Erythroblast (primary cell): ENCODE measurements at regions not wholly inside any gene's neighbourhood (a gene's known extent, or its start where the extent isn't known, plus 50 kb on each side); places are given as distances from the start of the nearest gene placed in this dataset.

ENCODE experiments used
- DNase-seq, 2 experiments: peaks; one replicate each; lab custom pipeline; 2025; lab: John Stamatoyannopoulos, UW
- GATA1 ChIP-seq: IDR thresholded peaks from 2 replicates; pipeline ENCODE4 v1.6.1; 2011; ENCODE audit warnings: low read depth, mild to moderate bottlenecking, control low read depth, low read length, moderate library complexity
- POLR2A ChIP-seq: IDR thresholded peaks from 2 replicates; pipeline ENCODE4 v1.6.1; 2011; ENCODE audit warnings: mild to moderate bottlenecking, low read length

DNA sequence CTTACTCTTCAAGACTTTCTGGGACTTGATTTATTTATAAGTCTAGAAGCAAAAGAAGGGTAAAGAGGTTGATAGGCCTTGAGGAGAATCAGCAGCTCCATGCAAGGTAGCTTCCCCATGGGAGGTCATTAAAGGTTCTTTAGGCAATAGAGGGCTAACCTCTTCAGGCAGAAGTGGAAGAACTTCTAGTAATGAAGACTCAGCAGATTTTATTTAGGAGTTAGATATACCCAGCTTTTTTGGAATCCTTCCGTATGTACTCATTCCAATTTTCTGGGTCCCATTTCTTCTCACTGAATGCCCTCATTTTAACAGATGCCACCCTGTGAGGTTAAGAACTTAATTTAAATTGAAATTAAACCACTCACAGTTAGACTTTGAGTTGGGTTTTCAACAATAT, 565.6 kb downstream of the LRFN5 start:
- TF ChIP-seq GATA1 (no peak), POLR2A (no peak)
- DNase-seq, result no peak

DNA sequence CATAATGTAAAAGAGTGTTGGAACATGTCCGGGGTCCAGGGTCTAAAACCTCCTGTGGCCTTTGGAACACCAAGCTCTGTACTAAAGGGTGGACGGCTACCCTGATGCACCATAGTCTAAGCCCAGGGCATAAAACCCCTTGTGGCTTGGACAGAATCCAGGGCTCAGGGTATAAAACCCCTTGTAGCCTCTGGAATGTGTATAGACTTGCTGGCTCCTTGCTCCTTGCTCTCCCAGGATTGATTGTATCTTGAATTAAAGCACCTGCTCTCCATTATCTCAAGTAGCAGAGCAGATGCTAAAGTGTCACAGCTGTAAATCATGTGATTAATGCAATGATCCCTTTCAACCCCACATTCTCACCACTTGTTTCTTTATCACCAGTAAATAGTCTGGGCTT, 556.5 kb downstream of the LRFN5 start:
- TF ChIP-seq POLR2A, result no peak
- TF ChIP-seq GATA1, result no peak
- DNase-seq, result no peak

DNA sequence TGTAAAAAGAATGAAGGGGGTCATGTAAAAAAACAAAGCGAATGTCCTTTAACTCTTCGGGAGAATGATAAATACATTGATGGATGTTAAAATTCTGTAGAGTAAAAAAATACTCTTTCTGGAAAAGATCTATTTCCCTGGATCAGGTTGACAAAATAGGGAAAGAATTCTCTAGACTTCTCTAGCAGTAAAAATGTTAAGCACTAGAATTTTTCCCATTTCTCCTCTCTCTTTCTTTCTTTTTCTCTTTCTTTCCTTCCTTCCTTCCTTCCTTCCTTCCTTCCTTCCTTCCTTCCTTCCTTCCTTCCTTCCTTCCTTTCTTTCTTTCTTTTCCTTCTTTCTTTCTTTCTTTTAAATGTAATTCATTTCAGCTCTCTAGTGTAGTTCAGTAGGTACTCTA, 552.5 kb downstream of the LRFN5 start:
- TF ChIP-seq POLR2A, result no peak
- no peak for TF ChIP-seq GATA1
- no peak for DNase-seq

DNA sequence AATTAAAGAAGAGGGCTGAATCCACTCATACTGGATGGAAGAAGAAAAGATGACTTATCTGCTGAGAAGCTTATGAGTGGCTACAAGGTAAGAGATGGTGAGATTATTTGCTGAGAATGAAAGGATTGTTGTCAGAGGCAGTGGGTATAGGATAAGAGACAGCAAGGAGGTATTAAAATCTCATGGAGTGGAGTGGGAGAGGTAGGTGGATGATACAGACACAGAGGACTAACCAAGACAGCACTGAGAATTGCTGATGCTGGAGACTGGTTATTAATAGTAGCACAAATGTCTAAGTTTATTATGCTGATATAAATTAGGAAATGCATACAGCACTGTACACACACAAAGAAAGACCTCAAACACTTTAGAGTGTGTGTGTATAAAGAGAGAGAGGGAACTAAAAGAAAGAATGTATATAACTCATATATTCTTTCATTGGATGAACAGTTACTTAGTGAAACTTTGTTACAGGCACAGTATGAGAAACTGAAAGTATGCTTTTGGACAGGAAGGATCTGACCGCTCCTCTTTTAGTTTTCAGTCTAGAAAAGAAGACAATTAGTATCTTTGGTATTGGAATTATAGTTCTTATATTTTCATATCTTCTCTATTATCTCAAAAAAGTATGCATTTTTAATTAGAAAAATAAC, 543.1 kb downstream of the LRFN5 start:
- TF ChIP-seq POLR2A, result no peak
- no peak for DNase-seq

DNA sequence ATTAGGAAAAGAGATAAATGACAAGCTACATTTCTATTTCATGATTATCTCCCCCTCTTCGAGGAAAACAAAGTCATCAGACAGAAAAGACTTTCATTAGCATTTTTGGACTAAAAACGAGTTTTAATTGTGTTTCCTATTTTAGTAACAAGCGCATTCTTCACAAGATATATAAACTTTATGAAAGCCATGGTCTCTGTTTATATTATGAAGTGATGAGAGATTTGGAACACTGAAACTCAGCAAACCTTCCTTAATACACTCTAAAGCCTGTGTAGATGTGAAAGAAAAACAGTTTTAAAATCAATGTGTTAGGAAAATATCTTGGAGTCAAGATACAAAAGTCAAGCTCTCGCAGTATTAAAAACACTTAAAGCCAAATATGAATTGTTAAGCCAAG, 539.1 kb downstream of the LRFN5 start:
- no peak for TF ChIP-seq GATA1
- no peak for TF ChIP-seq POLR2A
- no peak for DNase-seq

DNA sequence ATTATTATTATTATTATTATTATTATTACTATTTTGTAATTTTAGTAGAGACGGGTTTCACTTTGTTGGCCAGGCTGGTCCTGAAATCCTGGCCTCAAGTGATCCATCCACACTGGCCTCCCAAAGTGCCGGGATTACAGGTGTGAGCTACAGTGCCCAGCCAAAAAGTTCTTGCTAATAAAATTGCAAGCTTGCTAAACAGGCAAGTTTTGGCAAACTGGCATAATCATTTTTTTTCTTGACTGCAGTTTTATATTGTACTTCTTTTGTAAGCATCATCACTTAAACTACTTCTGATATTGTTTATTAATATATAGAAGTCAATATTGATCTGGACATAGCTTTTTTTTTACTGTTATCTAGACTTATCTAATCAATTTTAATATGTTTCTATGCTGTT, 536.4 kb downstream of the LRFN5 start:
- no peak for DNase-seq
- TF ChIP-seq POLR2A (no peak), GATA1 (no peak)

DNA sequence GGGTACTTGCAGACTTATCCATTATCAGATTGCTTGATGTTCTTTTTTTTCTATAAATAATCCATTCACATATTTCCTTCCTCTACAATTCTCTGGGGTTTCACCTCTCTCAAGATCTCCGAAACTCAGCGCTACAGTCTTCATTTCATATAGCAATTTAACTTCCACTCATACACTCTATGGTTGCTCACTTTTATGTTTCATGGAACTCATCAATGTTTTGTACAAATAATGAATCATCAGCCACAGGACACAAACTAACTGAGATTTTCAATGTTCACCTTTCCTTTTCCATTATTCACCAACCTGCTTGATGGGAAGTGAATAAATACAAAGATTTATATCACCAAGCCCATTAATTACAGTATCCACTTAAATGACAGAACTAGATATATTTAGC, 534.7 kb downstream of the LRFN5 start:
- DNase-seq, result no peak
- TF ChIP-seq POLR2A, result no peak
- no peak for TF ChIP-seq GATA1

DNA sequence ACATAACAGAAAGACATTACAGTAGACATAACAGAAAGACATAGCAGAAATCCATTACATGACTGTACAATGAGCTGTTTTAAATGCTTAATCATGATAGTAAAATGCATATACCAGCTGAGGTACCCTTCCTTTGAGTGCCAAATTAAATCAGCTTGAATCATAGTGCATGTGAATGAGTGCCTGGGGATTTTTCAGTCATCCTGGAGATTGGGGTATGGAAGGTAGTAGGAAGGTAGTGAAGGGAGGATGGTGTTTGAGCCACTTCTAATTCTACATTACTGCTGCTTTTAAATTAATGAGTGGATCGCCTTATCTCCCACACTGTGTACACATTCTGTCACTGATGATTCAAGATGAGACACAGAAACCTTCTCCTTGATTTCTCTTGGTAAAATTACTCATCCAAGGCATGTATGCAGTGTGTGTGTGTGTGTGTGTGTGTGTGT, 534.2 kb downstream of the LRFN5 start:
- no peak for TF ChIP-seq GATA1
- no peak for TF ChIP-seq POLR2A
- no peak for DNase-seq

DNA sequence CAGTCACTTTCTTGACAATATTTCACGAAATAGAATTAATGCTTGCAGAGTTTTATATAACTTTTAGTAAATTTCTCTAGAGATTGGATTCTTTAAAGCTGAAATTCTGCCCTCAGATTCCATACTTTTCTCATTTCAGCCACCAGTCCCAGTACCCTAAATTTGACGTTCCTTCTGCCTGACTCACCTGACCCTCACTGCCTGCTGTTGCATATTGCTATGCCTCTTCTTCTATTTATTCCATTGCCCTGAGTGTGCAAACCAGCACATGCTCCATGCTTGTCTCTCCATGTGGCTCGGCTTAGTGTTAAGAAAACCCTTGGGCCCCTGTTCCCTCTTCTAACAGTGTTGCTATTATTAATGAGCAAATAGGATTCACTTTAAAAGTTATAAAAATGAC, 533.3 kb downstream of the LRFN5 start:
- DNase-seq, result no peak
- TF ChIP-seq POLR2A (no peak), GATA1 (no peak)

DNA sequence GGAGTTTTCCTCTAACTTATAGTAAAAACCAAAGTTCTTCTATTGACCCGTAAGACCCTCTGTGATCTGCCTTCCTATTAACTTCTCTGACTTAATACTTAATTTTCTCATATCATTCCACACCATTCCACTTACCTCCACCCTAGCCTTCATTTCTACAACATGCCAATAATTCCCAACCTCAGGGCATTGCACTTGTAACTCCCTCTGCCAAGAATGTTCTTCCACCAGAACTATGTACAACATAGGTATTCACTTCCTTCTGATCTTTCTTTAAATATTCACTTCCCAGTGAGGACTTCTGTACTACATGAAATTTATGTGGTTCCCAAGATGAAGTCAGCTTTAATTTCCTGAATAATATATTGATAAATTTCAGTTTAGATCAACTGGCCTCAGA, 531.7 kb downstream of the LRFN5 start:
- no peak for TF ChIP-seq POLR2A
- no peak for TF ChIP-seq GATA1
- no peak for DNase-seq

DNA sequence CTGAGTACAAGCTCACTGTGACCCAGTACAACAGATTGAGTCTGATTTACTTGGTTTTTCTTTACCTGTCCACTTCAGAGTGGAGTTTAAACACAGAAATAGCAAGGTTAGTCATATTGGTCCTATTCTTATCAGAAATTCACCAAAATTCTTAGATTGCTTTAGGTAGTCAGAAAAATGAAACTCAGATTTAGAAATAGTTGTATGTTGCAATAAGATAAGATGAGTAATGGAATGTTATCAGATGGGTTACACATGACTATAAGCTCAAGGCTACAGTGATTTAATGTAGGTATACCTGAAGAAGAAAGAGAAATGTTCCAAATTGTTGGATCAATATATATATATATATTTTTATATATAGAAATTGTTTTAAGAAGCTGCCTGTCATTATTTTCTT, 524.1 kb downstream of the LRFN5 start:
- TF ChIP-seq POLR2A (no peak), GATA1 (no peak)
- no peak for DNase-seq

DNA sequence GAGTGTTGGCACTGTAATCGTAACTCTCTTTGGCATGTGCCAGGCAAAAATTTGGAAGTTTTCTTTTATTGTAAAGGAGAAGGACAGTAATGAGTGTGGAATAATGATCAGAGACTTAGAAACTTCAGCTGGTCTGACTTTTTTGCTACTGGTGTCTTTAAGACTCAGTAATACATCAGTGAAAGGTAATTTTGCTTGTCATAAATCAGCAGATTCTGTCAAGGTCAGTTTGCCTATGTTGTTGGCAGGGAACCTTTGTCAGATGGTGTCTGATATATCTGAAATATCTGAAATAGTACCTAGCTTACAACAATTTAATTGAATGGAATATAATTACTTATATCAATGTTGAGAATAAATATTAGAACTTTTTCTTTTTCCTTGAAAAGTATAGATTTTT, 516.9 kb downstream of the LRFN5 start:
- TF ChIP-seq POLR2A, result no peak
- TF ChIP-seq GATA1, result no peak
- no peak for DNase-seq

DNA sequence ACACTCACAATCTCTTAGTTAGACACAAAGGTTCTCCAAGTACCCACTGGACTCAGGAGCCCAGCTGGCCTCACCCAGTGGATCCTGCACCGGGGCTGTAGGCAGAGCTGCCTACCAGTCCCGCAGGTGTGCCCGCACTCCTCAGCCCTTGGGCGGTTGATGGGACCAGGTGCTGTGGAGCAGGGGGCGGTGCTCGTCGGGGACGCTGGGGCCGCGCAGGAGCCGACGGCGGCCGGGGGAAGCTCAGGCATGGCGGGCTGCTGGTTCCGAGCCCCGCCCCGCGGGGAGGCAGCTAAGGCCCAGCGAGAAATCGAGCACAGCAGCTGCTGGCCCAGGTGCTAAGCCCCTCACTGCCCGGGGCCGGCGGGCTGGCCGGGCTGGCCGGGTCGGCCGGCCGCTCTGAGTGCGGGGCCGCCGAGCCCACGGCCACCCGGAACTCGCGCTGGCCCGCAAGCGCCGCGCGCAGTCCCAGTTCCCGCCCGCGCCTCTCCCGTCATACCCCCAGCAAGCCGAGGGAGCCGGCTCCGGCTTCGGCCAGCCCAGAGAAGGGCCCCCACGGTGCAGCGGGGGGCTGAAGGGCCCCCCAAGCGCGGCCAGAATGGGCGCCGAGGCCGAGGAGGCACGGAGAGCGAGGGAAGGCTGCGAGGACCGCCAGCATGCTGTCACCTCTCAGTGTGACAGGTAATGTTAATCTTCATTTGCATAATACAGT, 506.8 kb downstream of the LRFN5 start:
- DNase-seq, result no peak
- no peak for TF ChIP-seq POLR2A
- no peak for TF ChIP-seq GATA1

DNA sequence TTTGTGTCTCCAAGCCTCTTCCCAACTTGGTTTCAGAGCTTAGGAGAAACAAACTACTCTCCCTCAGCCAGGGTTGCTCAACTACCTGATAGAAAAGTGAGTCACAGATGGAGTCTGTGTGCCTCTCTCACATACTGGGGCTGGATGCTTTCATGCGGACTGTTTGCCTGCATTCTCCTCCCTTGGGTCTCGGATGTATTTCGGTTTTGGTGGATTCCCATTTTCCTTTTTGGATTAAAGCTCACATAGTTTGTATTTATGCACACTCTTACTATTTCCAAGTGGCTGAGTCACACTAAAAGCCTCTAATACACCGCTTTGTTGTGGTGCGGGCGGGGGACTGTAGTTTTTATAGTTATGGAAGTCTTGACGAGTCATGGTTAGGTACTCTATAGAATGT, 505.4 kb downstream of the LRFN5 start:
- TF ChIP-seq GATA1 (no peak), POLR2A (no peak)
- DNase-seq, result no peak

DNA sequence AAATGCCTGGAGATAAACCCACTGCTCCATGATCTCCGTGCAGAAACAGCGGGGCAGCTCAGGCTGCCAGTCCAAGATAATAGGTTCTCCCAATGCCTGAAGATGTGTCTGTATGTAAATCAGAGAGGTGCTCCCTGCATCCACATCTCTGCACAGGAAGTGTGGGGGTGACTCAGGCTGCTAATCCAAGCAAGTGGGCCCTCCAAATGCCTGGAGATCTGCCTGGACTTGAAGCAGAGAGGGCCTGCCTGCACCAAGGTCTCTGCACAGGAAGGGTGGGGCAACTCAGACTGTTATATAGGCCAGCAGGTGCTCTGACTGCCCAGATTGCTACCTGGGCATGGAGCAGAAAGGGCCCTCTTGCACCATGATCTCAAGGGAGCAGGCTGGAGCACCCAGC, 504.7 kb downstream of the LRFN5 start:
- TF ChIP-seq POLR2A, result no peak
- TF ChIP-seq GATA1, result no peak

More for the DNA sequence above, 504.7 kb downstream of the LRFN5 start:
- DNase-seq, result no peak
